ENCODE measurements at regions not wholly inside any gene's neighbourhood (a gene's known extent, or its start where the extent isn't known, plus 50 kb on each side); places are given as distances from the start of the nearest gene placed in this dataset.
A peak's percentile ranks its signal among the peaks of the same experiment; 100 is the strongest.
"Not testable (repeated sequence)": the region's sequence is repeated elsewhere in the genome, so short reads cannot be mapped to it uniquely, and the experiment has no call there.

- DNase-seq (ENCODE audit: low read depth in 4 of 6, low spot score in 6 of 6): no peak
- H3K4me1 ChIP-seq (ENCODE audit: control insufficient read depth, insufficient read depth, low read length): no peaks in the 10 kb centered on the region
- no peaks in the 10 kb centered on the region for H3K36me3 ChIP-seq (ENCODE audit: control insufficient read depth, insufficient read depth, low read length)
- no peak overlapping the region for H3K27ac ChIP-seq (ENCODE audit: low read depth, low read length)
- no peaks in the 10 kb centered on the region for H3K9me3 ChIP-seq (ENCODE audit: control insufficient read depth, insufficient read depth, low read length)
- H3K27me3 ChIP-seq (ENCODE audit: control insufficient read depth, insufficient read depth, low read length): no peaks in the 10 kb centered on the region
- H3K4me3 ChIP-seq (ENCODE audit: low read depth, low read length): no peak overlapping the region
- 92% methylated on average over 29 of the region's 29 CpGs for WGBS (ENCODE audit: insufficient coverage)
These were observed 155.6 kb downstream of the NDUFA10 start for GRCh38 chr2:239869272-239870155.

GRCh38 chr2:239868556-239869181, 156.5 kb downstream of the NDUFA10 start:
- no peaks in the 10 kb centered on the region for H3K27me3 ChIP-seq (ENCODE audit: control insufficient read depth, insufficient read depth, low read length)
- no peak for DNase-seq (ENCODE audit: low read depth in 4 of 6, low spot score in 6 of 6)
- H3K4me3 ChIP-seq (ENCODE audit: low read depth, low read length): no peak overlapping the region

GRCh38 chr2:239866778-239867177, 158.4 kb downstream of the NDUFA10 start:
- Histone ChIP-seq H3K36me3 (ENCODE audit: control insufficient read depth, insufficient read depth, low read length) (no peaks in the 10 kb centered on the region), H3K27ac (ENCODE audit: low read depth, low read length) (no peak overlapping the region), H3K4me1 (ENCODE audit: control insufficient read depth, insufficient read depth, low read length) (no peaks in the 10 kb centered on the region), H3K9me3 (ENCODE audit: control insufficient read depth, insufficient read depth, low read length) (no peaks in the 10 kb centered on the region), H3K27me3 (ENCODE audit: control insufficient read depth, insufficient read depth, low read length) (no peaks in the 10 kb centered on the region), H3K4me3 (ENCODE audit: low read depth, low read length) (no peak overlapping the region)
- DNase-seq (ENCODE audit: low read depth in 4 of 6, low spot score in 6 of 6): no peak
- 97% methylated on average over 3 of the region's 3 CpGs for WGBS (ENCODE audit: insufficient coverage)

More at GRCh38 chr2:239868556-239869181, 156.5 kb downstream of the NDUFA10 start:
- Histone ChIP-seq H3K27ac (ENCODE audit: low read depth, low read length) (no peak overlapping the region), H3K9me3 (ENCODE audit: control insufficient read depth, insufficient read depth, low read length) (no peaks in the 10 kb centered on the region), H3K4me1 (ENCODE audit: control insufficient read depth, insufficient read depth, low read length) (no peaks in the 10 kb centered on the region), H3K36me3 (ENCODE audit: control insufficient read depth, insufficient read depth, low read length) (no peaks in the 10 kb centered on the region)
- 95% methylated on average over 4 of the region's 4 CpGs for WGBS (ENCODE audit: insufficient coverage)

- H3K4me1 ChIP-seq (ENCODE audit: control insufficient read depth, insufficient read depth, low read length): no peaks in the 10 kb centered on the region
- H3K9me3 ChIP-seq (ENCODE audit: control insufficient read depth, insufficient read depth, low read length): no peaks in the 10 kb centered on the region
- no peak overlapping the region for H3K27ac ChIP-seq (ENCODE audit: low read depth, low read length)
- no peaks in the 10 kb centered on the region for H3K36me3 ChIP-seq (ENCODE audit: control insufficient read depth, insufficient read depth, low read length)
- H3K27me3 ChIP-seq (ENCODE audit: control insufficient read depth, insufficient read depth, low read length): no peaks in the 10 kb centered on the region
- no peak overlapping the region for H3K4me3 ChIP-seq (ENCODE audit: low read depth, low read length)
- WGBS (ENCODE audit: insufficient coverage): 100% methylated on average over 1 of the region's 1 CpG
- DNase-seq (ENCODE audit: low read depth in 4 of 6, low spot score in 6 of 6): no peak
These were observed 158.8 kb downstream of the NDUFA10 start for GRCh38 chr2:239866350-239866749.

GRCh38 chr2:239865856-239866255, 159.3 kb downstream of the NDUFA10 start:
- DNase-seq (ENCODE audit: low read depth in 4 of 6, low spot score in 6 of 6); H3K9me3 ChIP-seq (ENCODE audit: control insufficient read depth, insufficient read depth, low read length); H3K27ac ChIP-seq (ENCODE audit: low read depth, low read length); H3K27me3 ChIP-seq (ENCODE audit: control insufficient read depth, insufficient read depth, low read length); H3K4me1 ChIP-seq (ENCODE audit: control insufficient read depth, insufficient read depth, low read length); H3K36me3 ChIP-seq (ENCODE audit: control insufficient read depth, insufficient read depth, low read length); H3K4me3 ChIP-seq (ENCODE audit: low read depth, low read length): not testable (repeated sequence)
- WGBS (ENCODE audit: insufficient coverage): 96% methylated on average over 5 of the region's 5 CpGs

- no peak for DNase-seq (ENCODE audit: low read depth in 4 of 6, low spot score in 6 of 6)
- Histone ChIP-seq H3K9me3 (ENCODE audit: control insufficient read depth, insufficient read depth, low read length) (no peaks in the 10 kb centered on the region), H3K4me3 (ENCODE audit: low read depth, low read length) (no peak overlapping the region), H3K36me3 (ENCODE audit: control insufficient read depth, insufficient read depth, low read length) (no peaks in the 10 kb centered on the region), H3K27ac (ENCODE audit: low read depth, low read length) (no peak overlapping the region), H3K4me1 (ENCODE audit: control insufficient read depth, insufficient read depth, low read length) (no peaks in the 10 kb centered on the region), H3K27me3 (ENCODE audit: control insufficient read depth, insufficient read depth, low read length) (no peaks in the 10 kb centered on the region)
- WGBS (ENCODE audit: insufficient coverage): 97% methylated on average over 30 of the region's 42 CpGs
These were observed 160.0 kb downstream of the NDUFA10 start for GRCh38 chr2:239865059-239865639.

DNA sequence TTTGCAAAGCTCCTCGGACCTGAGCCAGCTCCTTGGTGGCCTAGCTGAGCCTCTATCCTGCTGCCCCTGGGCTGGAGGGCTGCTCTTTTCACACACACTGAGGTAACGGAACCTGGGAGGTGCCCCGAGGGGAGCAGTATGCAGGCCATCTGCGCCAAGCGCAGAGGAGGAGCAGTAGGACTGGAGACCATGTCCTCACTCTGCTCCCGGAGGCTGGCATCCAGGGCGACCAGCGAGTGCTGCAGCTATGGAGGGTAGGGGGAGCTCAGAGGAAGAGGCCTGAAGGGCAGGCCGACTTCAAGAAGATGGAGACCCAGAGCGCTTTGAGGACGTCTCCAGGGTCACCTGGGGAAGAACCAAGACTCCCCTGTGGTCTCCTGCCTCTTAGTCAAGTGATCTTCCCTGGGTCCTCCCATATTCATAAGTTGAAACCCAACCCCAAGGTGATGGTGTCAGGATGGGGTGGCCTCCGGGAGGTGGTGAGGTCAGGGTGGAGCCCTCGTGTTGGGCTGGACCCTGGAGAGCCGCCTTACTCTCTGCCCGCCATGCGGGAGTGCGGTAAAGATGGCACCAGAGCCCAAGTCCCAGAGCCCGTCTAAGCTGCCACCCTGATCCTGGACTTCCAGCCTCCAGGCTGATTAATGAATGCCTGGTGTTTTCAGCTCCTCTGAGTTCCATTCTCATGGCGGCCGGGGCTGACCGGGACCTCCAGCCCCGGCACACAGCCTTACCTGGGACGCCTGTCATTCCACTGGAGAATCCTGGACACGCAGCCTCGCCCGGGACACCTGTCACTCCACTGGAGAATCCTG, 160.7 kb downstream of the NDUFA10 start:
- Histone ChIP-seq H3K27ac (ENCODE audit: low read depth, low read length) (no peak overlapping the region), H3K9me3 (ENCODE audit: control insufficient read depth, insufficient read depth, low read length) (no peaks in the 10 kb centered on the region), H3K27me3 (ENCODE audit: control insufficient read depth, insufficient read depth, low read length) (no peaks in the 10 kb centered on the region), H3K4me3 (ENCODE audit: low read depth, low read length) (no peak overlapping the region), H3K4me1 (ENCODE audit: control insufficient read depth, insufficient read depth, low read length) (no peaks in the 10 kb centered on the region), H3K36me3 (ENCODE audit: control insufficient read depth, insufficient read depth, low read length) (no peaks in the 10 kb centered on the region)
- no peak for DNase-seq (ENCODE audit: low read depth in 4 of 6, low spot score in 6 of 6)
- 93% methylated on average over 26 of the region's 26 CpGs for WGBS (ENCODE audit: insufficient coverage)

- no CpG with 5 or more reads among the region's 7 CpGs for WGBS (ENCODE audit: insufficient coverage)
- Histone ChIP-seq H3K27me3 (ENCODE audit: control insufficient read depth, insufficient read depth, low read length) (no peaks in the 10 kb centered on the region), H3K4me1 (ENCODE audit: control insufficient read depth, insufficient read depth, low read length) (no peaks in the 10 kb centered on the region), H3K9me3 (ENCODE audit: control insufficient read depth, insufficient read depth, low read length) (no peaks in the 10 kb centered on the region), H3K36me3 (ENCODE audit: control insufficient read depth, insufficient read depth, low read length) (no peaks in the 10 kb centered on the region), H3K4me3 (ENCODE audit: low read depth, low read length) (no peak overlapping the region), H3K27ac (ENCODE audit: low read depth, low read length) (no peak overlapping the region)
- DNase-seq (ENCODE audit: low read depth in 4 of 6, low spot score in 6 of 6): no peak
These were observed 162.5 kb downstream of the NDUFA10 start for GRCh38 chr2:239862613-239863012.

- 21% methylated on average over 1 of the region's 5 CpGs for WGBS (ENCODE audit: insufficient coverage)
- H3K27ac ChIP-seq (ENCODE audit: low read depth, low read length): no peak overlapping the region
- no peaks in the 10 kb centered on the region for H3K4me1 ChIP-seq (ENCODE audit: control insufficient read depth, insufficient read depth, low read length)
- H3K27me3 ChIP-seq (ENCODE audit: control insufficient read depth, insufficient read depth, low read length): no peaks in the 10 kb centered on the region
- H3K36me3 ChIP-seq (ENCODE audit: control insufficient read depth, insufficient read depth, low read length): no peaks in the 10 kb centered on the region
- no peak overlapping the region for H3K4me3 ChIP-seq (ENCODE audit: low read depth, low read length)
- peak in 4 of 6 donors; percentile 7 to 74 (median 38) for DNase-seq (ENCODE audit: low read depth in 4 of 6, low spot score in 6 of 6)
- no peaks in the 10 kb centered on the region for H3K9me3 ChIP-seq (ENCODE audit: control insufficient read depth, insufficient read depth, low read length)
These were observed 167.0 kb downstream of the NDUFA10 start for GRCh38 chr2:239858179-239858578.

All from spinal cord (tissue), 9 donors.